A673 (cell line): ENCODE measurements at regions not wholly inside any gene's neighbourhood (a gene's known extent, or its start where the extent isn't known, plus 50 kb on each side); places are given as distances from the start of the nearest gene placed in this dataset.

Source experiments
- CTCF ChIP-seq: fragments of 300-800, 200-600 bp; sonication (generic); conservative IDR thresholded peaks from 2 replicates; pipeline ENCODE4 v1.5.1; 2017; ENCODE audit warnings: low read depth, mild to moderate bottlenecking, antibody characterized with exemption, low read length, moderate library complexity, mixed read lengths
- EZH2 ChIP-seq: fragments of 200-600 bp; sonication (generic); IDR thresholded peaks from 2 replicates; pipeline ENCODE4 v1.6.1; 2017; ENCODE audit warnings: borderline replicate concordance, low read depth, mild to moderate bottlenecking, mixed read lengths, antibody characterized with exemption, low read length; ENCODE audit not compliant: poor library complexity, severe bottlenecking

- no peak for TF ChIP-seq CTCF
- TF ChIP-seq EZH2, result no peak
Measured at GRCh38 chr3:81086348-81086747, 675.1 kb downstream of the GBE1 start.
